HG03045 (cell line): ENCODE measurements at regions not wholly inside any gene's neighbourhood (a gene's known extent, or its start where the extent isn't known, plus 50 kb on each side); places are given as distances from the start of the nearest gene placed in this dataset.

Source experiments
- ATAC-seq: cut with Tn5 transposase; IDR thresholded peaks from one replicate; pipeline ENCODE4 v1.9.1; 2021; ENCODE audit warnings: mild to moderate bottlenecking, moderate library complexity; ENCODE audit not compliant: unreplicated experiment

DNA sequence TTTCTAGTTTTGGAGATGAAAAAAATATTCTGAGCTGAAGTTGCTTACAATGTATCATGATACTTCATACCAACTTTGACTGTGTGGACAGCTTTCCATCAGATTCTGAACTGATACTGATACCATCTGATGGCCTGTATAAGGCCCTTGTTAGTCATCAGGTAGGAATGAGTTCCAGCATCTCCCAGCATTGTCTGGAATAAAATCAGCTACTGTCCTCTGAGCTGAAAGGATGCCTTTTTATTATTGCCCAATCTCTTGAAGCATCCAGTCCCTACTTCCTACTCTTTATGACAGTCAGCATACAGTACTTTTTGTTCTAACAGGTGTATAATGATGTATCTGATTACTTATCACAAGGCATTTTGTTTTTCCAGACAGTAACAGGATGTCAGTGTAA, 70.6 kb upstream of the EYA4 start:
- no peak for ATAC-seq

DNA sequence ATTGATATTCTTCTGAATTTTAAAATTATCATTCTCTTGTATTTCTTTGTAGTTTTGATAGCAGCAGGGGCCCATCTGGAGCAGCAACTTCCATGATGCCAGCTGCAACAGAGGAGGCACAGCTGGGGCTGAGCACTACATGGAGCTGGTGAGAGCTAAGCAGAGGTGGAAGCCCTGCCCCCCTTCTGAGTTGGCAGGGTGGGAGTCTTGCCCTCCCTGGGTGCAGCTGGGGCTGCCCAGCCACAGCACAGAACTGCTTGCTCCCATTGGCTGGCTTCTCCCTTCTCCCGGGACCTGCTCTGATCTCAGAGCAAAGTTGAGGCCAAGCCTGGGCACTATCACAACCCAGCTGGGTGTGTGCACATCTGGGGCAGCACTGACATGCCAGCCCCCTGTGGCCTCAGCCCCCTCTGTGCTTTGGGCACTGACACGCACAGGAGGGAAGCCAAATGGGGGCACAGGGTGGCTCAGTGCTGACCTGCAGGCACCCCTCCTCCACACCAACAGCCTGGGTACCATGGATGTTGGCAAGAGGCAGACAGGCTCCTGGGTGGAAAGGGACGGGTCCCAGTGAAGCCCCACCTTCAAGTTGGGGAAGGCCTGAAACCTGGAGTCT, 69.1 kb upstream of the EYA4 start:
- ATAC-seq: no peak

DNA sequence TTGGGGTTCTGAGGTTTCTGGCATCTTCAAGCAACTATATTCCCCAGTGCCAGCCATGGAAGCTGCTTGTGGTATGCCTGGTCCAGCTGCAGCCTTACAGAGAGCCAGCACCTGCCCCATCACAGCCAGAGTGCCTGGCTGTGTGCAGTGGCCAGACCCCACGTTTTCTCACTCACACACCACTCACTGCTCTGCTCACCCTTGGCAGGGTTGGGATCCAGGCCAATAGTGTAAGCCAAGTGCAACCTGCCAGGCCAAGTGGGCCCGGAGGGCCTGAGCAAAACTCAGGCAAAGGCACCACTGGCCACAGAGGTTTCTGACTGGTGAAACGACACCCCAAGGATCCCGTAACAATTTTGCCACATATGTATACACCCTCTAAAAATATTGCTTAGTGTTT, 67.9 kb upstream of the EYA4 start:
- ATAC-seq: no peak

DNA sequence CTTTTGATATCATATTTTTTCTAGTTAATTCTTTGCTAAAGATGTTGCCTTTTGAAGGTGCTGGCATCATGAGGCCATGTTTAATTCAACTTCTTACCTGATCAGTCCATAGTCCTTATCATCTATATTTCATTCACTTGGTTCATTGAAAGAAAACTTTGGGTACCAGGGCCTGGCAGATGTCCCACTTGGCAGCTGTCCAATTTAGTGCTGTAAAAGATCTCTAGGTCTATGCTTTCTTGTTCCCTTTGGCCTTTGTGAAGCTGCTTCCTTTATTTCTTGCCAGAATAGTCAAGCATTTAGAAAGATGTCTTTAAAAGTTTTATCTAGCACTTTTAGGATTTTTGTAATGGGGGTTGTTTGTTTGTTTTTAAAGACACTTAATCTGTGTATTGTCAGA, 61.7 kb upstream of the EYA4 start:
- ATAC-seq: no peak

DNA sequence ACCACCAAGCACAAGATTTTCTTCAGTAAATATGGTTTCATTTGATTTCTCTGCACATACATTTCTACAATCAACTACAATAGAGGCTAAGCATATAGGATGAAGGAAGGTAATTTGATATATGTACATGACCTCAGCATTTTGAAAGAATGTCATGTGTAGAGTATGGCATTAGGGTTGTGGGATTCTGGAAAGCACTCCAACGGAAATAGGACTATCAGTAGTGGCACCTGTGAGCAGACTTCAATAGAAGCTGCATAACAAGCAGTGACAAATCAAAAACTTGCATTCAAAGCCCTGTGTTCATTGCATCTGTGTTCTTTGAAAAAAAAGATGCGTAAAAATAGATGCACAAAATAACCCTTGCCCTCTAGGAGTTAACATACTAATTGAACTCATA, 57.5 kb upstream of the EYA4 start:
- no peak for ATAC-seq

DNA sequence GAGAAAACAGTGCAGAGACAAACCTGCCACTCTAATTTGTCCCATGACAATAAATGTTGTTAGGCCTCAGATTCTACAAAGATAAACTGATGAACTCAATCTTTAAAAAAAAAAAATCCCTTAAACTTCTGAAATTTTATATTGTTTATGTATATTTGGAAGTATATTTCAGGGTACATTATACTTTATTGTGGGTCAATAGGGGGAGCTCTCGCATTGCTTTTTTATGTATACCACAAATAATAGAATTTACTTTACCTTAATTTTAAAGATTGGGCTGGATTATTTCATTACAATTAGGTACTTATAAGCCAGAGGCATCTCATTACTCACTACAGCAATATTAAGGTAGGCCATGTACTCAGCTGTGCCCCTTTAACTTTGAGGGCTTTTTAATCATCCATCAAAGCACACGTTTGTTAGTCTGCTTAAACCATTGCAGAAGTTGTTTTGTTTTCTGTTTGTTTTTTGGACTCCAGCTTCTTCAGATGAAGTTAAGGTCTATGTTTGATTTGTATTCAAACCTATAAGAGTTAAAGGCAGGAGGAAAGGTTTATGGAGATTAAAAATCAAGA, 56.3 kb upstream of the EYA4 start:
- ATAC-seq: no peak

DNA sequence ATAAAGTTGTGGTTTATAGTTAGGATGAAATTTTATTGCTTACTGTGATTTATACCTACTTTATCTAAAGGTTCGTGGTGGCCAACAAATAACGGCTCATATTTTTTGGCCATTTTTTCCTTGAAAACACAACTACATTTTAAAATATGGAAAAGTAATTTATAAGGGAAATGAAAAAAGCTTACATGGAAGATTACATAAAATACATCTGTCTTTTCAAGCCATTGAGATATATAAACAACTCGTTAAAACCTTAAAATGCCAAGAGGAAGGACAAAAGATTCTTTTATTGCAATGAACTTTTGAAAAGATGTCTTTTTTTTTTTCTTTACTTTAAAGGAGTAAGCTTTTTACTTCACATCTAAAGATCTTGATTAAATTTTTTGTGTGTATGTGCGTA, 55.4 kb upstream of the EYA4 start:
- no peak for ATAC-seq

DNA sequence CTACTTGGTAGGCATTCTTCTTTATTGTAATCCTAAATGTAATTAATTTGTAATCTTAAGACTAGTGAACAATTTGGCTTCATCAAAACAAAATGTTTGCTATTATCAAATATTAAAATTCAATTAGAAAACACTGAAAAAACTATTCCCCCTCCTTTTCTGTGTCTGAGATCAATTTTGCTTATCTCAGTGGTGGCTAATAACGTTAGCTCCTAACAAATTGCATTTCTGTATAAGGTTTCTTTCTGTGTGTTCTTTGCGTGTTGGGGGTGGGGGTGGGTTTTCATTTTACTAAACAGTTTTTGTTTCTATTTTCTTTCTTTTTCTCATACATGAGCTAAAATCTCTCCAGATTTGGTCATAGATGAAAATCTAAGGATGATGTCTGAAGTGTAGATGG, 54.0 kb upstream of the EYA4 start:
- ATAC-seq: no peak

DNA sequence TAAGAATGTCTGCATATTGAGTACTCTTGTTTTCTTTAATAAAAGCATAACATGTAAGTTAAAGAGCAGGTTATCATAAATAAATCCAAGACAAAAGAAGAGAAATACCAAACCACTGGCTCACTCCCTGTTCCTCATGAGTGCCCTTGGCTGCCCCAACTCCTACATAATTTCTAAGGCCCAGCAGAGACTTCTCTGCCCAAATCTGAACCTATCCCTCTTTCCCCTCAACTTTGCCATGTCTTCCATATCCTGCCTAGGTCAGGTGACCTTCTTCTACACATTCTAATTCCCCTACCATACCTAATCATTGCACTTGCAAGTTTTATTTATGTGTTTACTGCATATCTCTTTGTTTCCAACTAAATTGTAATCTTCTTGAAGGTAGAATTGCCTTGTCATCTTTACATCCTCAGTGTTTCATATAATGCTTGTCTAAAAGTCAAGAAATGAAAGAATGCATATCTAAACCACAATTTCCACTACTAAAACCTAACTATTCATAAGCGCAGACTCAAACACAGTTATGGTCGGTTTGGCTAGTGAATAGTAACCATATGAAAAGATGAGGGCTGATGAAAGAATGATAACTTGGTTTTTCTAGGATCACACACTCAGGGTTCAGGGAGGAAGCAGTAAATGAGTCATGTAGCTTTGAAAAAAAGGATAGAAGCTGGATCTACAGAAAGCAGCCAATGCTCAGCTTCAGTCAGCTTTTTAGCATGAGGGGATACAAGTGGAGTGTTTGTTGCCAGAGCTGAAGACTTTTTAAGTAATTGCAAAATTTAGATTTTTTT, 53.3 kb upstream of the EYA4 start:
- ATAC-seq: no peak

DNA sequence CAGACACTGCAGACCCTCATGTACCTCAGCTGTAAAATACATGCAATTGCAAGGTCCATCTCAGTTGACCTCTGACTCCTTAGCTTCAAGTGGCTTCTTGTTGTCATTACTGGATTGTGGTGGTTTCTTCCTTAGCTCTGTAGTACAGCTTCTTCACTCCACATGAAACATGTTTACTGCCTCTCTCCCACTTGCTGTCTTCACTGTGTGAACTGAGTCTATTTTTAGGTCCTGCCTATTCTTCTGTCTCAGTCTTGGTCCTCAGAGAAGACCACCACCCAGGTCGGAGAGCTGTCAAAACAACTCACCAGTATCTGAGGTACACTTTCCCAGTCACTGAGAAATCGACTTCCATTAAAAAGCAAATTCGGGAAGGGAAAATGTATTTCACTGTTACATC, 50.2 kb upstream of the EYA4 start:
- no peak for ATAC-seq

DNA sequence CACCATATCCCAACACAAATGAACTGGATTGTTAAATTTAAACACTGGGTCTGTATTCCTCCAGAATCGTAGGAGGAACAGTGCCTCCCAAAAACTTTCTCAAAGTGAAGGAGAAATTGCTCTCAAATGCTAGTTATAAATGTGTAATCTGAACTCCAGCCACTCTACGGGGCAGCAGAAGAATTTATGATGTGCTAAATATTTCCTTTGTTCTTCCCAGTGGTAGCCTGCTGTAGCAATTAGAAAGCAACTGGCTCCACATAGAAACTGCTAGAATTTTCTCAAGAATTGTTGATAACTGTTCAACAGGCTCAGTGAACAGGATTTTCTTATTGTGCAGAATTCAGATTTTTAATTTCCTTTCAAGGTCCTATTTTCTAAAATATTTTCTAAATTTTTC, 49.8 kb upstream of the EYA4 start:
- ATAC-seq: no peak
